ENCODE measurements at regions not wholly inside any gene's neighbourhood (a gene's known extent, or its start where the extent isn't known, plus 50 kb on each side); places are given as distances from the start of the nearest gene placed in this dataset.
"Not testable (repeated sequence)": the region's sequence is repeated elsewhere in the genome, so short reads cannot be mapped to it uniquely, and the experiment has no call there.

DNA sequence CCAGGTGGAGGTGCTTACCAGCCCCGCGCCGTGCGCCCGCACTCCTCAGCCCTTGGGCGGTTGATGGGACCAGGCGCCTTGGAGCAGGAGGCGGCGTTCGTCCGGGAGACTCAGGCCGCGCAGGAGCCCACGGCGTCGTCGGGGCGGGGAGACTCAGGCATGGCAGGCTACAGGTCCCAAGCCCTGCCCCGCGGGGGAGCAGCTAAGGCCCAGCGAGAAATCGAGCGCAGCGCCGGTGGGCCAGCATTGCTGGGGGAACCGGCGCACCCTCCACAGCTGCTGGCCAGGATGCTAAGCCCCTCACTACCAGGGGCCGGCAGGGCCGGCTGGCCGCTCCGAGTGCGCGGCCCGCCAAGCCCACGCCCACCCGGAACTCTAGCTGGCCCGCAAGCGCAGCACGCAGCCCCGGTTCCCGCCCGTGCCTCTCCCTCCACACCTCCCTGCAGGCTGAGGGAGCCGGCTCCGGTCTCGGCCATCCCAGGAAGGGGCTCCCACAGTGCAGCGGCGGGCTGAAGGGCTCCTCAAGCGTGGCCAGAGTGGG, 1087.5 kb downstream of the GALC start:
- not testable (repeated sequence) for H3K27ac ChIP-seq (ENCODE audit: low read depth, low read length); H3K36me3 ChIP-seq (ENCODE audit: control insufficient read depth in 5 of 5, insufficient read depth in 5 of 5, low read length in 5 of 5); H3K9ac ChIP-seq (ENCODE audit: low read length in 5 of 5); H3K4me3 ChIP-seq (ENCODE audit: low read depth in 1 of 5, low read length in 5 of 5); H3K9me3 ChIP-seq (ENCODE audit: control insufficient read depth in 5 of 5, low read length in 5 of 5); H3K4me1 ChIP-seq (ENCODE audit: control insufficient read depth in 5 of 5, insufficient read depth in 5 of 5, low read length in 5 of 5); H3K27me3 ChIP-seq (ENCODE audit: control insufficient read depth in 5 of 5, insufficient read depth in 4 of 5, low read length in 5 of 5)

DNA sequence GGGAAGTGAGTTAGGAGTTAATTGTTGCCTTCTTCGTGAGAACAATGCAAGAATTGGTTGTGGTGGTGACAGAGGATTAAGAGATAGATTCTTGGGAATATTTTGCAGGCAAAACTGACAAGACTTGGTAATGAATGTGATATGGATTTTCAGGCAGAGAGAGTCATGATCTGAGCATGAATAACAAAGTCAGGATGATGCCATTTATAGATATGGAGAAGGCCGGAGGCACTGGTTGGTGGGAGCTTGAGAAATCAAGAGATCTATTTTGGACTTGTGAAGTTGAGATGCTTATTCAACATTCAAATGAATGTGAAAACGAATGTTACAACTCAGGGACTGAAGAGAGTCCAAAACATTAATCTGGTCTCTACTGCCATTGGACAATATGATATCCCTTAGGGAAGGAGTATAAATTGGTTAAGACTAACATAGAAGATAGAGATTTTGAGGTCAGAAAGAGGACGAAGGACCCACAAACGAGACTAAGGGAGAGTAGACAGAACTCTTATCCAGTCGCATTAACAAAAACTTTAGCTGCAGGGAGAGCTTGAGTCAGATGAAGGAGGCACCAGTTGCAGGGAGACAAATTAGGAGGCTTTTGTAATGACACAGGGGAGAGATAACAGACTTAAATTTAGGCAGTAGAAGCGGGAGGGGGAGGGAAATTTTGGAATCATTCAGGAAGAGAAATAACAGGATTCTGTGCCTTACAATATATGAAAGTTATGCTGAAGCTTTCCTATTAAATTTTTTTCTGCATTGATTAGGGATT, 1090.6 kb downstream of the GALC start:
- Histone ChIP-seq H3K4me1 (ENCODE audit: control insufficient read depth in 5 of 5, insufficient read depth in 5 of 5, low read length in 5 of 5) (no peaks in the 10 kb centered on the region), H3K36me3 (ENCODE audit: control insufficient read depth in 5 of 5, insufficient read depth in 5 of 5, low read length in 5 of 5) (no peaks in the 10 kb centered on the region), H3K9ac (ENCODE audit: low read length in 5 of 5) (no peak overlapping the region), H3K9me3 (ENCODE audit: control insufficient read depth in 5 of 5, low read length in 5 of 5) (no peaks in the 10 kb centered on the region), H3K27ac (ENCODE audit: low read depth, low read length) (no peak overlapping the region), H3K27me3 (ENCODE audit: control insufficient read depth in 5 of 5, insufficient read depth in 4 of 5, low read length in 5 of 5) (no peaks in the 10 kb centered on the region), H3K4me3 (ENCODE audit: low read depth in 1 of 5, low read length in 5 of 5) (no peak overlapping the region)

DNA sequence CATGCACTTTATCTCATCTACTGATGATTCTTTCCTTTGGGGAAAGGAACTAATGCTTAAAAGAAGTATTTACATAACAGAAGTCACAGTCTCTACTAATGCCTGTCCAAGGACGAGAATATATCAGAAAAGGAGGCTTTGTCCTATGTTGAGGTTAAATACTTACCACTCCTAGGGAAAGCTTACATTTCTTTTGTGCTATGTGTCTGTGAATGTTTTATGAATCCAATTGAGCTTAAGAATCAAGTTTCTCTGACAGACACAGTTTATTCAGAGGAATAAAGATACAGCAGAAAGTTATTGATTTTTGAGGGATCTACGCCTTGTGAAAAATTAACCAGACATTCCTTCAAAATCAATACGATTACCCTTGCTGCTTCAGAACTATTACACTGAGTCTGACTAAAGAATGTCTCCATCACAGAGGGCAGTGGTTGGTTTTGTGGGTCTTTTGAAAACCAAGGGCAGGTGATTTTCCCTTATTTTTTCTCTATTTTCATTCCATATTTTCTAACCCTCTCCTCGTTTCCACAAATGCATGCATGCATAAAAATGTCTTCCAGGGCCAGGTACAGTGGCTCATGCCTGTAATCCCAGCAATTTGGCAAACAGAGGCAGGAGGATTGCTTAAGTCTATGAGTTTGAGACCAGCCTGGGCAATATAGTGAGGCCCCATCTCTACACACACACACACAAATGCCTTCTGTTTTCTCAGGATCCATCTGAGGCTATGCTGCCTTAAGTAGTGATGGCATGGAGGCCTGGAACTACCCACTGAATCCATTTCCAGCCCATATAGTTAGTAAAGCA, 1095.1 kb downstream of the GALC start:
- Histone ChIP-seq H3K4me3 (ENCODE audit: low read depth in 1 of 5, low read length in 5 of 5) (no peak overlapping the region), H3K9me3 (ENCODE audit: control insufficient read depth in 5 of 5, low read length in 5 of 5) (no peaks in the 10 kb centered on the region), H3K27me3 (ENCODE audit: control insufficient read depth in 5 of 5, insufficient read depth in 4 of 5, low read length in 5 of 5) (no peaks in the 10 kb centered on the region), H3K4me1 (ENCODE audit: control insufficient read depth in 5 of 5, insufficient read depth in 5 of 5, low read length in 5 of 5) (no peaks in the 10 kb centered on the region), H3K36me3 (ENCODE audit: control insufficient read depth in 5 of 5, insufficient read depth in 5 of 5, low read length in 5 of 5) (no peaks in the 10 kb centered on the region), H3K27ac (ENCODE audit: low read depth, low read length) (no peak overlapping the region), H3K9ac (ENCODE audit: low read length in 5 of 5) (no peak overlapping the region)

DNA sequence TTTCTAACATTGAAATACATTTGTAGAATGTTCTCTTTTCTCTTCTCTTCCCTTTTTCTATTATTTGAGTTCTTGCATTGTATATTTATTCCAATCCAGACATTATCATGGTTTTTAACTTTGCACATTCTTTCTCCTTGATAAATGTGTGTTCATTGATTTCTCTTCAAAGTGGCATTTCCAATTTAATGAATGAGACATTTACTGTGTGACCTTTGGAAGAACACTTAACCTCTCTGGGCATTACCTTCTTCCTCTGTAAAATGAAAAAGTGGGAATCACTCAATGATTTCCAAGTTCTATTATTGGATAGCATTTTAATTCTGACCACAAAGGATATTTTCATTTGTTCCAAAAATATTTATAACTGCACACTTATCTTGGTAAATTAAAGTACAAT, 1095.8 kb downstream of the GALC start:
- Histone ChIP-seq H3K36me3 (ENCODE audit: control insufficient read depth in 5 of 5, insufficient read depth in 5 of 5, low read length in 5 of 5) (no peaks in the 10 kb centered on the region), H3K4me1 (ENCODE audit: control insufficient read depth in 5 of 5, insufficient read depth in 5 of 5, low read length in 5 of 5) (no peaks in the 10 kb centered on the region), H3K4me3 (ENCODE audit: low read depth in 1 of 5, low read length in 5 of 5) (no peak overlapping the region), H3K9me3 (ENCODE audit: control insufficient read depth in 5 of 5, low read length in 5 of 5) (no peaks in the 10 kb centered on the region), H3K27ac (ENCODE audit: low read depth, low read length) (no peak overlapping the region), H3K9ac (ENCODE audit: low read length in 5 of 5) (no peak overlapping the region), H3K27me3 (ENCODE audit: control insufficient read depth in 5 of 5, insufficient read depth in 4 of 5, low read length in 5 of 5) (no peaks in the 10 kb centered on the region)

DNA sequence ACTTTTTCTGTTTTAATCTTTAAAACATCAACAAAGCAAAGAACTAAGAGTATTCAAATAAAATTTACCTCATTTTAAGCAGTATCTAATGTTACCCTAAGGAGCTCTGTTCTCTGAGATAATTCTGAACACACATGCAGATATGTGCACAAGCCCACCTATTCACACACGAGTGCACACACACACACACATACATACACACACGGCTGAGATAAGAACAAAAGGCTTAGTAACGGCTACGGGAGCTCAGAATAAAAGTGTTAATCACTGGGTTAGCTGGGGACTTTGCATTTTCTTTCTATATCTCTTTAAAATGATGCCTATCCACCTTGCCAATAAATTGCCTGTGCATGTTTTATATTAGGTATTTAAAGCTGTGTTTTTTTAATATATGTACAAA, 1096.3 kb downstream of the GALC start:
- H3K27ac ChIP-seq (ENCODE audit: low read depth, low read length), result no peak overlapping the region
- H3K9ac ChIP-seq (ENCODE audit: low read length in 5 of 5), result no peak overlapping the region

DNA sequence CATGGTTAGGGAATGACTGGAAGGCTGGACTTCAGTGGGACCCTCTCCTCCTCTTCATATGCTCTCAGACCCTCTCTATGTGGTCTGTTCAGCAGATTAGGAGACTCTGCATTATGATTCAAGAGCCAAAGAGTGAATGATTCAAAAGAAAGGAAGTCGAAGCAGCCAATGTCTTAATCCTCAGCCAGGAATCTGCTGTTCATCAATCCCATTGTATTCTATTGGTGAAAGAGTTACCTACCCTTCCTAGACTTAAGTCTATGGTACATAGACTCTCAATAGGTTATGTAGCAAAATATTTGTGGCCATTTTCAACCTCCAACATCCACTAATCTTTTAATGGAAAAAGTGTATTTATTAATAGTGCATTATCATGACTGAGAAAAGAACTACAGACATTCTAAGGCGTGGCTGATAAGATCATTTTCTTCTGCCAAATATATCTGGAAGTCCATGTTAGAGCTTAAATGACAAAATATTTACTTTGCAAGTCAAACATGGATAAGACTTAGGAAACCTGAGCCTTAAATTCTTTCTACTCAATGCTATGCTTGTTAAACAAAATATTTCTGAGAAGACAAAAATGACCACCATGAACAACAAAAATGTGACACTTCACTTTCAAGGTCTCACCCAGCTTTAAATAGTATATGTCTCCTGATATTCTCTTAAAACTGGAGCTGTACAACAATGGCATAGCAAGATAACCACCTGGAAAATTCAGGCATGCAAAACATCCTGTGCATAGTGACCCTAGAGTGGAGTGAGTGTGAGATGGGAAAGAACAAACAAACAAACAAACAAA, 1100.6 kb downstream of the GALC start:
- Histone ChIP-seq H3K4me1 (ENCODE audit: control insufficient read depth in 5 of 5, insufficient read depth in 5 of 5, low read length in 5 of 5) (no peaks in the 10 kb centered on the region), H3K4me3 (ENCODE audit: low read depth in 1 of 5, low read length in 5 of 5) (no peak overlapping the region), H3K27me3 (ENCODE audit: control insufficient read depth in 5 of 5, insufficient read depth in 4 of 5, low read length in 5 of 5) (no peaks in the 10 kb centered on the region), H3K9ac (ENCODE audit: low read length in 5 of 5) (no peak overlapping the region), H3K27ac (ENCODE audit: low read depth, low read length) (no peak overlapping the region), H3K9me3 (ENCODE audit: control insufficient read depth in 5 of 5, low read length in 5 of 5) (peaks cover 0 to 4% (median 0%) of the 10 kb centered on the region in 5 donors), H3K36me3 (ENCODE audit: control insufficient read depth in 5 of 5, insufficient read depth in 5 of 5, low read length in 5 of 5) (no peaks in the 10 kb centered on the region)

More for the DNA sequence above, 1096.3 kb downstream of the GALC start:
- H3K9me3 ChIP-seq (ENCODE audit: control insufficient read depth in 5 of 5, low read length in 5 of 5), result no peaks in the 10 kb centered on the region
- no peaks in the 10 kb centered on the region for H3K4me1 ChIP-seq (ENCODE audit: control insufficient read depth in 5 of 5, insufficient read depth in 5 of 5, low read length in 5 of 5)
- H3K36me3 ChIP-seq (ENCODE audit: control insufficient read depth in 5 of 5, insufficient read depth in 5 of 5, low read length in 5 of 5), result no peaks in the 10 kb centered on the region
- no peak overlapping the region for H3K4me3 ChIP-seq (ENCODE audit: low read depth in 1 of 5, low read length in 5 of 5)
- H3K27me3 ChIP-seq (ENCODE audit: control insufficient read depth in 5 of 5, insufficient read depth in 4 of 5, low read length in 5 of 5), result no peaks in the 10 kb centered on the region

DNA sequence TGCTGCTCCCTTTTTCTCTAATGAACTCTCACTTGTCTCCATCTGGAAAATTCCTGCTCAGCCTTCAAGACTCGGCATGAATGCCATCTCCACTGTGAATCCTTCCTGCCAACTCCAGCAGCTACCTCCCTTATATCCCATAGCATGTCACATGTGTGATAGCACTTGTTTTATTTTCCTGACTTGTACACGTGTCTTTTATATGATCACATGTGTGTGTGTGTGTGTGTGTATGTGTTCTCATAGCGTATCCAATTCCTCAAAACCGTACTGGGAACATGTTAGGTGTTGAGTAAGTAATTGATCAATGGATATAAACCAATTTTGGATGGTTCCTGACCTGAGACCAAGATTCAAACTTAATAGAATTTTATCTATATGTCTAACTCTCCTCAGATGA, 1107.7 kb downstream of the GALC start:
- peaks cover 0 to 4% (median 0%) of the 10 kb centered on the region in 5 donors for H3K9me3 ChIP-seq (ENCODE audit: control insufficient read depth in 5 of 5, low read length in 5 of 5)
- no peaks in the 10 kb centered on the region for H3K4me1 ChIP-seq (ENCODE audit: control insufficient read depth in 5 of 5, insufficient read depth in 5 of 5, low read length in 5 of 5)
- no peak overlapping the region for H3K4me3 ChIP-seq (ENCODE audit: low read depth in 1 of 5, low read length in 5 of 5)
- no peaks in the 10 kb centered on the region for H3K36me3 ChIP-seq (ENCODE audit: control insufficient read depth in 5 of 5, insufficient read depth in 5 of 5, low read length in 5 of 5)
- H3K27ac ChIP-seq (ENCODE audit: low read depth, low read length), result no peak overlapping the region
- no peak overlapping the region for H3K9ac ChIP-seq (ENCODE audit: low read length in 5 of 5)
- no peaks in the 10 kb centered on the region for H3K27me3 ChIP-seq (ENCODE audit: control insufficient read depth in 5 of 5, insufficient read depth in 4 of 5, low read length in 5 of 5)

DNA sequence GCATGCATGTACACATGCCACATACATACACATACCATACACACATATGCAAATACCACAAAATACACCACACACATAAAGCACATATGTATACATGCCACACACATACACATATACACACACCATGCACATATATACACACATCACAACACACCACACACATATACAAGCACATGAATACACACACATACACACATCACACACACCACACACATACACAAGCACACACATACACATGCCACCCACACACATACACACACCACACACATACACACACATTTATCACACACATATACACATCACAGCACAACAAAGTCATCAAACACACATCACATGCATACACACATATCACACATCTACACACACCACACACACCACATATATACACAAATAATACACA, 1108.5 kb downstream of the GALC start:
- no peak overlapping the region for H3K4me3 ChIP-seq (ENCODE audit: low read depth in 1 of 5, low read length in 5 of 5)
- H3K4me1 ChIP-seq (ENCODE audit: control insufficient read depth in 5 of 5, insufficient read depth in 5 of 5, low read length in 5 of 5), result no peaks in the 10 kb centered on the region
- peaks cover 0 to 4% (median 0%) of the 10 kb centered on the region in 5 donors for H3K9me3 ChIP-seq (ENCODE audit: control insufficient read depth in 5 of 5, low read length in 5 of 5)
- no peak overlapping the region for H3K27ac ChIP-seq (ENCODE audit: low read depth, low read length)
- H3K27me3 ChIP-seq (ENCODE audit: control insufficient read depth in 5 of 5, insufficient read depth in 4 of 5, low read length in 5 of 5), result no peaks in the 10 kb centered on the region
- no peaks in the 10 kb centered on the region for H3K36me3 ChIP-seq (ENCODE audit: control insufficient read depth in 5 of 5, insufficient read depth in 5 of 5, low read length in 5 of 5)
- no peak overlapping the region for H3K9ac ChIP-seq (ENCODE audit: low read length in 5 of 5)

DNA sequence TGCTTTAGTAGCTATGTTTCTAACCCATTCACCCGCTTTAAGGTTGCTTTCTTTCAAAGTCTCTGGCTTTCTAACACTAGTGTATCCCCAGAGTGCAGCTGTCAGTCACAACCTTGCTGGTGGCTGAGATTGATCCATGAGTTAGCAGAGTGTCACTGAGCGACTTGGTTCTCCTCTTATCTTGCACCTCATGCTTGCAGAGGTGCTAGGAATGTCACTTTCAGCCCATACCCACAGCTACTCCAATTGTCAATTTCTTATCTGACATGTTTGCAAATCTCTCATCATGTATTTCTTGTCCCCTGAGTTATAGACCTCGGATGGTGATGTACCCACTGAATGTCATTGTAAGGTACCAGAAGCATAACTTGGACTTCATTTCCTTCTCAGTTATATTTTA, 1110.2 kb downstream of the GALC start:
- peaks cover 0 to 1% (median 0%) of the 10 kb centered on the region in 5 donors for H3K9me3 ChIP-seq (ENCODE audit: control insufficient read depth in 5 of 5, low read length in 5 of 5)

More for the DNA sequence above, 1110.2 kb downstream of the GALC start:
- no peaks in the 10 kb centered on the region for H3K27me3 ChIP-seq (ENCODE audit: control insufficient read depth in 5 of 5, insufficient read depth in 4 of 5, low read length in 5 of 5)
- H3K9ac ChIP-seq (ENCODE audit: low read length in 5 of 5), result no peak overlapping the region
- H3K36me3 ChIP-seq (ENCODE audit: control insufficient read depth in 5 of 5, insufficient read depth in 5 of 5, low read length in 5 of 5), result no peaks in the 10 kb centered on the region
- H3K27ac ChIP-seq (ENCODE audit: low read depth, low read length), result no peak overlapping the region
- H3K4me1 ChIP-seq (ENCODE audit: control insufficient read depth in 5 of 5, insufficient read depth in 5 of 5, low read length in 5 of 5), result no peaks in the 10 kb centered on the region
- no peak overlapping the region for H3K4me3 ChIP-seq (ENCODE audit: low read depth in 1 of 5, low read length in 5 of 5)
